ENCODE measurements at regions not wholly inside any gene's neighbourhood (a gene's known extent, or its start where the extent isn't known, plus 50 kb on each side); places are given as distances from the start of the nearest gene placed in this dataset.

DNA sequence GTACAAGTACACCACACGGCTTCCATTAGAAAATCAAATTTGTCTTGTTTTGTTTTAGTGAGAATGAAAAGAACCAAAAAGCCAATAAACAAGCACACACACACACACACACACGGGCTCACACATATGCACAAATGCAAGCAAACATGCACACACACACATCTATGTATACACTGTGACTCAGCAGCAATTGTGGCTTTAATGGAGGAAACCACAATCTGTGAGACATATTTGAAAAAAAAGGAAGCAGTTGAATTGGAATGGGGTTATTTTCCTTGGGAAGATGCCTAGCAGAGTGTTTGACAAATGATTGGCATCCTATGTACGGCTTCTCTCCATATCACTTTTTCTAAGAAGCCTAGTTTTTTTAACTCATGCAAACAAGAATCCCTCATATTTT is 201.1 kb upstream of the ARRDC4 start:
- DNase-seq, result no peak

DNA sequence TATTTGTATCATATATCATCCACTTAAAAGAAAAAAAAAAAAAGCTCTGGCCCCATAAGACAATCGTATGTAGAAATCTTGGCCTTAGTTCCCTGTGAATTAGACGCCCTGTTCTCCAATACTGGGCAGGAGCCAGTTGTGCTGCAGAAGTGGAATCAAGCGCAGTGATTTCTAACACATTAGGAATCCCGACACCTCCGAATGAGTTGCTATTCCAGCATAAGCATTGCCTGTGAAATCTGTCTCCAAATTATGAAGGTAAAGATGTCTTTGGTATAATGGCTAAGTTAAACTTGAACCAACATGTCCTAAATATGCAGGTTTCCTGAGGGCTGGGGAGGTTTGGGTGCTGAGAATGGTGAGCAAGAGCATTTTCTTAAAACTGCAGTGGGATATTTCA is 199.4 kb upstream of the ARRDC4 start:
- no peak for DNase-seq

DNA sequence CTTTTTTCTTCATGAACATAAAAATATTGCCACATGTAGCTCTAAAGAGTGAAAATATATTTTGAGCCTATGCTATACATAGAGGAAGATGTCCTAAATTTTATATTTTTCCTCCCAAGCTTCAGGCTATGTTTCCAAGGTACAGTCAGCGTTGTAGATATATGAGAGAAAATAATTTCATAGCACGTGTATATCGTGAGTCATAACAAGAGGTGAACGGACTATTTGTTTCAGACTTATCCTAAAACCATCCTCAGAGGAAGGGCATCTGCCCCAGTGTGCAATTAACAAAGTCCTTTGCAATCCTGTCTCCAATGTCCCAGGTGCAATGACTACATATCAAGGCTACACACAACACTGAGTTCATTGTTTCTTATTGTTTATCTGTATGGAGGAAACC is 177.3 kb upstream of the ARRDC4 start:
- no peak for DNase-seq

DNA sequence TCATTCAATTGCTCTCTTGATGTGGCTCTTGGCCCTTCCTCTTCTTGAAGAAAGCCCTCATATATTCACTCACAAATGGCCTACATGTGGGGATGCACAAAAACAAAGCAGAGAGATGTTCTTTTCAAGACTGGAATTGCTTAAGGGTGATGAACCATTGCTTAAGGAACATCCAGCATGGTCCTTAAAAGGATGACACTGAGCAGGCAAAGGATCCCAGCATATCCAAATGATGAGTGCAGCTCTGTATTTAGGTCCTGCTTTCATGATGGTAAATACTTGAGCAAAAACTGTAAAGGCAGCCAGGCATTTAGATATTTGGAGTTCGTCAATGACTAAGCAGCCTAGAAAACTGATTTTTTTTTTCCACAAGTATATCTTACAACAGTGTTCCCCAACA is 173.8 kb upstream of the ARRDC4 start:
- DNase-seq, result no peak

DNA sequence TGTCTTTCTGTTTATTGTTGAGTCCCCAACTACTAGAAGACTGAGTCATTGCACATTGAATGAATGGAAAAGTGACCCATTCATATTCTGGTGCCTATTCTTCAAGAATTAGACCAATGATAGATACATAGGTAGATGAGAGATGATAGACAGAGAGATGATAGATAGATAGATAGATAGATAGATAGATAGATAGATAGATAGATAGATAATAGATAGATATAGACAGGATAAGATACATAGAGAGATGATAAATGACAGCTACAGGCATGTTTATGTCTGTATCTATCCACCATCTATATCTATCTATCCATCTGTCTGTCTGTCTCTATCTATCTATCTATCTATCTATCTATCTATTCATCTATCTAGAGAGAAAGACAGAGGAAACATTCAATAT is 170.3 kb upstream of the ARRDC4 start:
- DNase-seq, result no peak

DNA sequence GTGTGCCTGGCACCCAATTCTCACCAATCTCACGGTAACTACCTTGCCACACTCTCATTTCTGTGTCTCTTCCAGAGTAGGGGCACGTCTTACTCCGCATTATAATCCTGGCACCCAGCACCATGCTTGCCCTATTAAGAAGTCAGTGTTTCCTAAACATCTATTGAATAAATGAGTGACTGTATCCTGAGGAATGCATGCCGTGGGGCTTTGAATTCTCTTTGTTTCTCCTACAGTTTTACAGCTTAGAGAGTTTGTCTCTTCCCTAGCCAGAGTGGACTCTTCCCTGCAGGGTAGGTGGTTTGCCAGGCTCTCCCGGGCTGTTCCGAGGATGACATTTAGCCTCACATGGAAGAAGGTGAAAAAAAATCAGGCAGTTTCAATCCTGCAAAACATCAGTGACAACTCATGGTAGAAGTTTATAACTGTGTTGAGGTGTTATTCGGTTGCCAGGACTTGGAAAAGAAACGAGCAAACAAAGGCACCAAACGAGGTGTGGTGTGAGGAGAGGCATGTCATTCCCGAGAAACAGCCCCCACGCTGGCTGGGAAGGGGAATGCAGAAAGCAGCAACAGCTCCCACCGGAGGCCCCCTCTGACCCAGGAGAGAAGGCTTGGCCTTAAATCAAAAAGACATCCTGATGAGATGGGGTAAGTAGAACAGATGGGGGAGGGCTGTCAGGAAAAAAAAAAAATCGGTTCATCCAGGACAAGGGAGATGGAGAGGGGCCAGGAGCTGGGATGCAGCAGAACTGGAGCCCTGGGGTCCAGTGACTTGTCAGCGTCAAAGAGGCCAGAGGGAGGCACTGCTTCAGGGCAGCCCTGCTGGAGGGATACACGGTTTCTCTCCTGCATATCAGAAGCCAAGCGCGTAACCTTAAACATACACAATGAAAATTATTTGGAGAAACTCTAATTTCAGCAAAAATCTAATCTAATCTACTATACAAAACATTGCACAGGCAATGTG is 168.4 kb upstream of the ARRDC4 start:
- no peak for DNase-seq

DNA sequence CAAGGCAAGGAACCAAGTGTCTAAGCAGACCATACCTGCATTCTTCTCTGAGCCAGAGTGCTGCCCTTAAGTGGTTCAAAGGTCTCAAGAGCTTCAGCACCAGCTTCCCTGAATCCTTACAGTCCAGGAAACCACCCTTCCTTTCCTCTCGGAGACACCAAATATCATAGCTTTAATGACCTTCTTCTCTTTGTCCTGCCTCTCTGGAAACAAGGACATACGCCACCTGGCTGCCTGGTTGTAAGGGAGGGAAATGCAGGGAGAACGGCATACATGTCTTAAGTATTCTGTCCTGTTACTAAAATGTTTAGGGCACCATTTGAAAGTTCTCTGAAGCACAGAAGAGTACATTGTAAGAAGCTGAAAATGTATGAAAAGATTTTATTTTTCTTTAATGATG is 155.6 kb upstream of the ARRDC4 start:
- no peak for DNase-seq

DNA sequence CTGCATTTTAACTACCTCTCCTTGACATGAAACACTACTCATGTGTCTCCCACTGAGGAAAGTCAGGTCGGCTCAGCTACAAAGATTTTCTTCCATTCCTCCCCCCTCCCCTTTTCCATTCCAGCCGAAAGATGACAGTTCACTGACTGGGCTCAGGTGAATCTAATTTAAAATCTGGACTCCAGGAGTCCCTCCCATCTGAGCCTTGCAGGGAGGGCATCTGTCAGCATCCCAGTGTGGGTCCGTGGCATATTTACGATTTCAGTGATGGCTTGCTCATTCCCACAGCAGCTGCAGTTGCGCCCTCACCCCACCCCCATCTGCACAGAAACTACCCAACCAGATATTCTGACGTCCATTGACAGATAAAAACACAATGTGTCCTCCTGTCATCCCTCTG is 153.7 kb upstream of the ARRDC4 start:
- DNase-seq, result no peak

DNA sequence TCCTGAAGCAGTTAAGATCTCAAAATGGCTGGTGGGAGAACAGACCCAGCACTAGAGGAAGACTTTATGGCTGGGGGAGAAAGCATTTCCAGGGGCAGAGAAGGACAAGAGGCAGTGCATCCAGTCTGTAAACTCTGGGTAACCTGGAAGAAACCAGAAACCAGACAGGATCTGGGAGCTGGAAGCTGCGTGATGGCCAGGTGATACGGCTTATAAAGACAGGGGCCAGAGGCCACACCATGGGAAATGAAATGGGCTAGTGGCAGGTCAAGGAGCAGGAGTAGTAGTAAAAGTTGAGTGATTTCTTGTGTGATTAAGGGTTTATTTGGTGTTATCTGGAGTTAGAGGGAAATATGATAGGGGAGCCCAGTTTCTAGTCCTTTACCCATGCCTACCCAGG is 144.7 kb upstream of the ARRDC4 start:
- no peak for DNase-seq

DNA sequence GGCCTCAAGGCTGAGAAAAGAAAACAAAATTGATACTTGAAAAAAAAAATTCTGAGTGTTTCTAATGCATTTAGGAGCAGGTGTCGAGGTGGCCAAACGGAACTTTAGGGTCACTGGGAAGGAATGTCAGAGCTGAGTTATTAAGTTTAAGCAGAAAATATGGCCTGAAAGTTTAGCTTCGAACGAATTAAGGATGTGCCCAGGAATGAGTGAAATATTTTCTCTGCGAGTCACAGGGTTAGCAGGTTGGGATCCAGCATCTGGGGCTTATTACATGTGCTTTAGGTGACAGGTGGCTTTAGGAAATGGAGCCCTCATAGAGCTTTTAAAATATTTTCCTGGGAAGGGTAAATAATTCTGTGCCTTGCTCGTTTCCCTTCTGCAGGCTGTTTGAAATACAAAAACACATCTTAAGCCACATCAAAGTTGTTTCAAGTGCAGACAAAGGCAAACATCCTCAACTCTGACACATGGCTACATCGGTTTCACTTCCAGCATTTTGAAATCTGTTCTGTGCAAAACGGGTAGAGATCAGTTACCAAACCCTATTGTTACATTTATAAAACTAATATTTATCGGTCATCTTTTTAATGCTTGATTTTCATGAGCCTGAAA is 143.1 kb upstream of the ARRDC4 start:
- no peak for DNase-seq

DNA sequence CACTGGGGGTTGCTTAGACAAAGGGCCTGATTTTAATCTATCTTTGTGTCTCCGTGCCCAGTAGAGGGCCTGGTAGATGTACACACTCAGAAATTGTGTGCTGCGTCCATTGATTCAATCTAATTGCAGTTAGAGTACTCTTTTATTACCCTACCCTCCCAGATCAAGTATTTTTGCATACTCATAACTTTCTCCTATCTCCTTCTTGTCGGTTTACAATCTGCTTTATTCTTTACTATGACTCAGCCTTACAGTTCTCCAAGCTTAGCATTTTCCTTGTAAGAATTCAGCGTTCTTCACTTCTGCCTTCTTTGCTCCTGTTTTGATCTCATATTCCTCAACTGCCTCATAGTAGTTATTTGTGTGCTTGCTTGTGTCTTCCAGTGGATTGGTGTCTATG is 124.5 kb upstream of the ARRDC4 start:
- DNase-seq, result no peak

DNA sequence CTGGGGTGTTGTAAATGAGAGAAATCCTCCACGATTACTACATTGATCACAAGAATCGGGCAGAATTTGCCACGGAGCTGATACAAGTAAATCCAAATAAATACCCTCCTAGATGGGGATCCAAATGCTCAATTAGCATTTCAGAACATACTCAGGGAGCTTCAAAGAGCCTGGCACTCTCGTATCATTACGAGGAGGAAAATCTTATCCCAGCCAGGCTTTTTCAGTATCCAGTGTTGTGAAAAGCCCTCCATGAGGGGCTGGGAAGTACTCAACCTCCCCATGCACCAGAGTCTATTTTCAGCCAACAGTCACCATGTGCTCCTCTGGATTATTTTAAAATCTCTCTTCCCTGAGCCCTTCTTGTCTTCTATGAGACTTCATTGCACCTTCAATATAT is 122.6 kb upstream of the ARRDC4 start:
- DNase-seq, result no peak

DNA sequence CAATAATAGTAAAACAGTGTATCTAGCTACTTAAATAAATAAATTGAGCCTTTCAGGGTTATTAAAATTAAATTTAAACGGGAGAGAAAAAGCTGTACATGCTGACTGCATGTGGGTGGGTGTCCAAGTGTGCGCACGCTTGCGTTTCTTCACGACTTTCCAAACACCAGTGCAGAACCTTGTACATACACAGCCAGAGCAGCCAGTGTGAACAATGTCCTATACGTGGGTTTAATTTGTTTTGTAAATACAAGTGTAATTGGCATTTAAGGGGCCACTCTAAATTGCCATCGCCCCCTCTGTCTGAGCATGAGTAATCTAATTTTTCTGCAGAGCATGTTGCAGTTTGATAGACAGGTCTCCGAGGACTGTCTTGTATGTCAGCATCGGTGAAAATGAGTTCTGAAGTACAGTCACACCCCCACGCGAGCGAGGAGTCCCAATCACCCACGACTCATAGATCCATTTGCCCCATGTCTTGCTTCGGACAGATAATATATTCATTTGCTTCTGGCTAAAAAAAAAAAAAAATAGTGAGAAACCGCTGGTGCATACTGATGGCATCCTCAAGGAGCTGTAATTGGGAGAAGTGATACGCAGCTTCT is 121.8 kb upstream of the ARRDC4 start:
- no peak for DNase-seq

DNA sequence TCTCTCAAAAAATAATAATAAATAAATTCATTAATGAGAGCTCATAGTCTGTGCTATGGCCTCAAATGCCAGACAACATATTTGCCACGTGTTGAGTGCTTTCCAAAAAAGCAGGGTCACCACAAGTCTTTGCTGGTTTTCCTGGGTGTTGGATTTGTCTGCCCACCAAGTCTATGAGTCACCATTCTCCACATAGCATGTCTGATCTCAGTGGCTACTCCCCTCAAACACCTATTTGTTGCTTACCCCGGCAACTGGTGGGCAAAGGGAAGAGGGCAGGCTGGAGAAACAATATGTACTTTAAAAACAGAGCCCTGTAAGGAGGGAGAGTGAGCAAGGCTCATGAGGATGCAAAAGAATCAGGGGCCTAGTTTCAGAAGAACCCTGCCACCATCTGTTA is 120.0 kb upstream of the ARRDC4 start:
- DNase-seq, result no peak

DNA sequence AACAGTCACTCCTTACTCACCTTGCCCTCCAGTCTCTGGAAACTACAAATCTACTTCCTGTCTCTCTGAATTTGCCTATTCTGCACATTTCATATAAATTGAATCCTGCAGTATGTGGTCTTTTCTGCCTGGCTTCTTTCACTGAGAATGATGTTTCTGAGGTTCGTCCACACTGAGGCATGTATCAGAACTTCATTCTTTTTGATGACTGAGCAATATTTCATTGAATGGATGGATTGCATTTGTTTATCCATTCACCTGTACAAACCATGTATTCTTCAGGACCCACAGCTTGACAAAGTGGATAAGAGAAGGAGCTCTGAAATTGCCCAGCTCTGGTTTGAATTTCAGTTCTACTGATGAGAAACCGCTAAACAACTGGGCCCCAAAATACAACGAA is 118.9 kb upstream of the ARRDC4 start:
- DNase-seq, result no peak

DNA sequence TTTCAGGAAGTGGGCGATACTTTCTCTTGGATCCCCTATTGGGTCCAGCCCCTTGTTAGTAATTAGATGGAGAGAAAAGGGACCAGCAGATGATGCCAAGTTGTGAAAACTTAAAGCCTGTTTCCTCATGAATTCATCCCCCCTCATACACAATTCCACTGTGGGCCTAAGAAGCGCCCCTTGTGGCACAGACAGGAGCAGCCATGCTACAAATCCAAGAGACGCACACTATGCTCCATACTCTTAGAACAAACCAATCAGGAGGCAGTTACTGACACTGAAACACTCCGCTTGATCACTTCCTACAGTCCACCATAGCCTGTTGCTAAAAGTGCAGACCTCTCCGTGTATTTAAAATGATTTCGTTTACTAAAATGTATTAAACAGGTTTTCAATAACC is 111.3 kb upstream of the ARRDC4 start:
- DNase-seq, result no peak

DNA sequence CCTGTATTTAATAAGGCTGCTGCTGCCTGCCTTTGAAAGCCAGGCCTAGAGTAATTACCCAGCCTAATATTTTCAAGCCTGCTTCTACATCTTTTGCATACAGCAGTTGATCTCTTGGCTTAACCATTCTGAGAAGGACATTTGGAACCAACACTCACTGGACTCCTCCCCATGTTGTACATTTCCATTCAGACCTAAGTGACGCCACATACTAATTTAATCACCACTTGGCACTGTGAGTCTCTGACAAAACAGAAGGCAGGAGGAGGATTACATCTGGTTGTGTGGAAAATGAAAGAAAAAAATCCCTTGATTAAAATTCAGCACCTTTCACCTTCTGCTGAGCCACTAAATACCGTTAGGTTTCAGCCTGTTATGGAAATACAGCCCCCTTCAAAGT is 102.2 kb upstream of the ARRDC4 start:
- DNase-seq, result no peak

DNA sequence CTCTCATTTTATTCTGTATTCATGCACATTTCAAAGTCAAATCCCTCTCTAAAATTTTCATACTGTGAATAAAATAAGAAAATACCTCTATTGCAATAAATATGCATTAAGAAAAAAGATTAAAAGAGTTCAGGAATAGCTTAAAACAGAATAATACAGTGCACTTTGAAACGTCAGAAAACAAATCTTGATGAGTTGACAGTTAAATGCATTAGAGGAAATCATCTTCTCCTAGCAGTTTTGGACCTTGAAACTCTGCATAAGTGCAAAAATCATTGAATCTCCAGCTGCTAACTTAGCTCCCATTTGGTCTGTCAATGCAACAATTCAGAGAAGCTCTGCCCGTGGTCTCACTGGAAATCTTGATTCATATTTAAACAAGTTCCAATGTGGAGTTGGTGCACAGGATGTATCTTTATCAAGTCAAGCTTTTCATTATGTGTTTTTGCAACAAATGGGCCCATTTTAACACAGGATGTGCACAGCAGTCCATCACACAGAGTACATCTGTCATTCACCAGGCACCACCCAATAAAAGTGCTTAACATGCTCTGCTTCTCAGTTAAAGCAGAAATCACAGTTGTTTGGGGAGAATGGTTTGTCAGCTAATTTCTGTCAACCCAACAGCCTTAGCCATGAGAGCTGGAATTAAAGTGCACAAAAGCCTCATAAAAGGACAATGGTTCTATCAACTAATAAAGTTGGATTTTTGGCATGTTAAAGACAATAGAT is 98.8 kb upstream of the ARRDC4 start:
- DNase-seq, result no peak

DNA sequence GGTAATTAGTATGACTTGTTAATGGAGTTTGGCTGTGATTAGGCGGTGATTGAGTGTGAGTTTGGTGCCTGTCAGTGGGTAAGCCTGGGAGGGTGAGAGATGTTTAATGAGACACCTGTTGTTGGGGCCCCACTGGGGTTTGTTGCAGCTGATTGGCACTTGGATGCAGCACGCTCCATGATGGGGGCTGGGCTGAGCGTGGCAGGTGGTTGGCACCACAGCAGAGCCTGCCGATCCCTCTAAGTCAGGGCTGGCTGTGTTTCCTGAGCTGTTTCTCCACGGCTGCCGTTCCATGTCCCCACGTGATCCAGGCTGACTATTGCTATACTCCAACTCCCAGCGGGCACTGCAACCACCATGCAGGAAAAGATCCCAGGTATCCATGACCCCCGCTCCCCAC is 93.5 kb upstream of the ARRDC4 start:
- DNase-seq, result no peak

DNA sequence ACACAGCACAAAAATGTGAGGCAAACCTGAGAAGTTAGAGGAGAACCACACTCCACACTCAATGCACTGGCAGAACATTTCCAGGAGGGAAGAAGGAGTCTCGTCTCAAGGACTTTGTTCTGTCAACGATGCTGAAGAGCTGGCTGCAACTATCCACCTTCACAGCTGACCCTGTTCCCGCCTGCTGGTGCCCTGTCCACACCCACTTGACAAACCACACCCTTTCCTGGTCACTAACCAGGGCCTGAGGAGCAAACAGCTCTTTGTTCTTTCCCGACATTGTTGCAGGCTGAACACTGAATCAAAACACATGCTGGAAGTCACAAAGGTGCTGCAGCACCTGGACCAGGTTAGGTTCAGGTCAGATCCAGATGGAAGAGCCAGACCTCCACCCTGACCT is 92.6 kb upstream of the ARRDC4 start:
- no peak for DNase-seq

DNA sequence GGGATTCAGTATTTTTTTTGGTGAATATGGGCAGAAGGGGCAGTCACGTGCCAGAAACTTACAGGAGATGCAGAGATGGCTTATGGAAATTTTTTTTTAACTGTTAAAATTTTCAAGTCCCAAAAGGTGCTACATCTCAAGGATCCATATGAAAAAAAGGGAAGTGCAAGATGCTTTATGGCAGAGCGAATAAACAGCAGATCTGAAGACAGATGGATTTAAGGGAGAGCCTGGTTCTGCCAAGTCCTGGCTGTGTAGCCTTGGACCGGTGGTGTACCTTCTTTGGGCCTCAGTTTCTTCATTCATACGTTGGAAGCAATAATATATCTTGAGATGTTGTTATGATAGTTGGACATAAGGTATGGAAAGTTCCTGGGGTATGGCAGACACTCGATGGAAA is 91.5 kb upstream of the ARRDC4 start:
- no peak for DNase-seq

DNA sequence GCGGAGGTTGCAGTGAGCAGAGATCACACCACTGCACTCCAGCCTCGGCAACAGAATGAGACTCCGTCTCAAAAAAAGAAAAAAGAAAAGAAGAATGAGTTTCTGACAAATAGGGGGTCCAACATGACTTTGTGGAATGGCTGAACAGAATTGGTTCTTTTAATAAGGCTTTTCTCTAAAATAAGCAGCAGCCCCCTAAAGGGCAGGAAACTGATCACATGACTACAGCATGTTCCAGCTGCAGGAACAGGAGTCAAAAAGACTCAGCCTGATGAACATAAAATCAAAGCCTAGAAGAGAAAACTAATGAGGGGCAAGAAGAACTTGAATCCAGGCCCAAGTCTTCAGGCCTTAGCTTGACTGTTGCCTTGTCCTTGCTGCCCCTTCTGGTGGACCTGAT is 89.7 kb upstream of the ARRDC4 start:
- no peak for DNase-seq

Data from nucleus accumbens (tissue), 56 donors.